ENCODE measurements at regions not wholly inside any gene's neighbourhood (a gene's known extent, or its start where the extent isn't known, plus 50 kb on each side); places are given as distances from the start of the nearest gene placed in this dataset.

DNA sequence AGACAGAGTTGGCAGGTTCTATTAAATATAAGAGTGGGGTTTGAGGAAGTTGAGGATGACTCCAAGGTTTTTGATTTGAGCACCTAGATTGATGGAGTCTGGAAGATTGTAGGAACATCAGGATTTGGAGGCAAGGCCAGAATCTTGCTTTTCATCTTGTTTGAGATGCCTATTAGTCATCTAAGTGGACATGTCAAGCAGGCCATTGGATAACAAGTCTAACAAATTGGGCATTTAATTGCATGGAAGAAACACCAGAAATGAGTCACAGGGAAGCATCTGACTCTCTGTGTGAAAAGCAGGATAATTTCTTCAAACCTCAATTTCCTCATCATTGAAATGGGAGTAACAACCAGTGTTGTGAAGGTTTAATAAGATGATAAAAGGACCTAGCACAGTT is 53.3 kb upstream of the ARL15 start:
- no peaks in the 10 kb centered on the region for H3K27me3 ChIP-seq (ENCODE audit: control insufficient read depth, insufficient read depth, low read length)
- H3K36me3 ChIP-seq (ENCODE audit: control insufficient read depth, insufficient read depth, low read length) = no peaks in the 10 kb centered on the region
- no peak overlapping the region for H3K4me3 ChIP-seq (ENCODE audit: low read depth, low read length)
- TF ChIP-seq, protein P1, sequence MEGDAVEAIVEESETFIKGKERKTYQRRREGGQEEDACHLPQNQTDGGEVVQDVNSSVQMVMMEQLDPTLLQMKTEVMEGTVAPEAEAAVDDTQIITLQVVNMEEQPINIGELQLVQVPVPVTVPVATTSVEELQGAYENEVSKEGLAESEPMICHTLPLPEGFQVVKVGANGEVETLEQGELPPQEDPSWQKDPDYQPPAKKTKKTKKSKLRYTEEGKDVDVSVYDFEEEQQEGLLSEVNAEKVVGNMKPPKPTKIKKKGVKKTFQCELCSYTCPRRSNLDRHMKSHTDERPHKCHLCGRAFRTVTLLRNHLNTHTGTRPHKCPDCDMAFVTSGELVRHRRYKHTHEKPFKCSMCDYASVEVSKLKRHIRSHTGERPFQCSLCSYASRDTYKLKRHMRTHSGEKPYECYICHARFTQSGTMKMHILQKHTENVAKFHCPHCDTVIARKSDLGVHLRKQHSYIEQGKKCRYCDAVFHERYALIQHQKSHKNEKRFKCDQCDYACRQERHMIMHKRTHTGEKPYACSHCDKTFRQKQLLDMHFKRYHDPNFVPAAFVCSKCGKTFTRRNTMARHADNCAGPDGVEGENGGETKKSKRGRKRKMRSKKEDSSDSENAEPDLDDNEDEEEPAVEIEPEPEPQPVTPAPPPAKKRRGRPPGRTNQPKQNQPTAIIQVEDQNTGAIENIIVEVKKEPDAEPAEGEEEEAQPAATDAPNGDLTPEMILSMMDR (IDR thresholded peaks at IDR 0.05; ENCODE audit: insufficient read depth, low read length, severe bottlenecking) = no peak
- FAIRE-seq = no peak
- peak; percentile 44 for DNase-seq (ENCODE audit: low read depth)

DNA sequence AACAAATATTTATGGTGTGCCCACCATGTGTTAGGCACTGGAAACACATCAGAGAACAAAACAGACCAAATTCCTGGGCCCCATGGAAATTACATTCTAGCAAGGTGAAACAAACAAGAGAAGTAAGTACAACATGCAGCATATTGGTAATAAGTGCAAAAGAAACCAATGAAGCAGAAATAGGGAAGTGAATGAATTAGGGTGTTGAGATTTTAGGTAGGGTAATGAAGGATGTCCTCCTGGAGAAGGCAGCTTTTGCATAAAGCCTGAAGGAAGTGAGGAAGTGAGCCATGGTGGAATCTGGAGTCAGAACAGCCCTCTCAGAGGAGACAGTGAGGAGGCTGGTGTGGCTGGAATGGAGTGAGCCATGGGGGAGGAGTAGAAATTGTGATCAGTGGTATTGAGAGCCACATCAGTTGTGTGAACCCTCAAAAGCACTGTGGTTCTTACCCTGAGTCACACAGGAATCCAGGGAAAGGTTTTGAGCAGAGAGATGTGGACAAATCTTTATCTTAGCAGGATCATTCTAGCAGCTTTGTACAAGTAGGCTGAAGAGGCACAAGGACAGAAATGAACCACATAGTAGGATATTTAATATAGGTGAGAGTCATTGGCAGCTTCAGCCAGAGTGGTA is 52.7 kb upstream of the ARL15 start:
- Histone ChIP-seq H3K27me3 (ENCODE audit: control insufficient read depth, insufficient read depth, low read length) (no peaks in the 10 kb centered on the region), H3K36me3 (ENCODE audit: control insufficient read depth, insufficient read depth, low read length) (no peaks in the 10 kb centered on the region), H3K4me3 (ENCODE audit: low read depth, low read length) (no peak overlapping the region)
- TF ChIP-seq, protein P1 (IDR thresholded peaks at IDR 0.05; ENCODE audit: insufficient read depth, low read length, severe bottlenecking) = no peak
- FAIRE-seq (no peak), DNase-seq (ENCODE audit: low read depth) (no peak)

DNA sequence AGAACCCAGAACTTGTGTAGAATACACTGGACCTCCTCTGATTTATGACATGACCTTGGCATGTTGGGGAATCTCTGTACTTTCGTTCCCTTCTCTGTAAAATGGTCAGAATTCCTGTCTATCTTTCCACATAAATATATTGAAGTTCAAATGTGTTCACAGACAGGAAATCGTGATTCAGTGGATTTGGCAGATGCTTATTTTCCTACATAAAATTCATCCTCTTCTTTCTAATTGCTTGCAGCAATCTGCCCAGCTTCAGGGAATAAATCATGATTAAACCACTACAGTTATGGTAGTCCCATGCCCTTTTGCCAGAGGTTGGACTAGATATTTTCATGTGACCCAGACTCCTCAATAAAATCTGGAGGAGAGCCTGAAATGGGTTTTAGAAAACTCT is 52.1 kb upstream of the ARL15 start:
- H3K36me3 ChIP-seq (ENCODE audit: control insufficient read depth, insufficient read depth, low read length) = no peaks in the 10 kb centered on the region
- TF ChIP-seq, protein P1 (IDR thresholded peaks at IDR 0.05; ENCODE audit: insufficient read depth, low read length, severe bottlenecking) = no peak
- H3K4me3 ChIP-seq (ENCODE audit: low read depth, low read length) = no peak overlapping the region
- FAIRE-seq (no peak), DNase-seq (ENCODE audit: low read depth) (no peak)
- H3K27me3 ChIP-seq (ENCODE audit: control insufficient read depth, insufficient read depth, low read length) = no peaks in the 10 kb centered on the region

DNA sequence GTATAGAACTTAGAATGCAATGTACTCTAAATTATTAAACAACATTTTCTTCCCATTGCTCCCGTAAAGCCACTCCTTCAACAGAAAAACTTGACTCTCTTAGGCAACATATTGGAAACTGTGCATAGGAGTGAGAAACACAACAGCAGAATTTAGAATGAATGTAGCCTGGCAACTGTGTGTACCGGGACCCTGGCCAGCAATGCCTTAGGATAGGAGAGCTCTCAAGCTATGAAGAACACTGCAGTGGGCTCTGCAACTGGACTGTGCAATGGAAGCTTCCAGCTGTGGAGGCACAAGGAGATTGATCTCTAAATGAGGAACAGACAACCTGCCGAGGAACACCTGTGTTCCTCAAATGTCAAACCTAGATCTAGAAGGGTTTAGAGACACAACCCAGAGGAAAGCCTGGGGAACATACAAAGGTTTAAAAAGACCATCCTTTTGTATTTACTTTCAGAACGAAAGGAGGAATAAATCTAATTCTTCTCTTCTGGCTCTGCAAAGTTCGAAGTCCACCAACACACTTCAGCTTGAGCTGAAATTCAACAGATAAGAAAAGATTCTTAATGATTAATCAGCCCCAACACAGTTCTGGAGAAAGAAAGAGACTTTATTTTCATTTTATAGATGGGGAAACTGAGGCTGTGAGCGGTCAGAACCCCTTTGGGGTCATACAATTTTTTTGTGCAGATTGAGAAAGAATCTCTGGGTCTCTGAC is 51.5 kb upstream of the ARL15 start:
- FAIRE-seq (no peak), DNase-seq (ENCODE audit: low read depth) (no peak)
- H3K36me3 ChIP-seq (ENCODE audit: control insufficient read depth, insufficient read depth, low read length) = no peaks in the 10 kb centered on the region
- H3K27me3 ChIP-seq (ENCODE audit: control insufficient read depth, insufficient read depth, low read length) = no peaks in the 10 kb centered on the region
- H3K4me3 ChIP-seq (ENCODE audit: low read depth, low read length) = no peak overlapping the region
- TF ChIP-seq, protein P1 (IDR thresholded peaks at IDR 0.05; ENCODE audit: insufficient read depth, low read length, severe bottlenecking) = no peak

DNA sequence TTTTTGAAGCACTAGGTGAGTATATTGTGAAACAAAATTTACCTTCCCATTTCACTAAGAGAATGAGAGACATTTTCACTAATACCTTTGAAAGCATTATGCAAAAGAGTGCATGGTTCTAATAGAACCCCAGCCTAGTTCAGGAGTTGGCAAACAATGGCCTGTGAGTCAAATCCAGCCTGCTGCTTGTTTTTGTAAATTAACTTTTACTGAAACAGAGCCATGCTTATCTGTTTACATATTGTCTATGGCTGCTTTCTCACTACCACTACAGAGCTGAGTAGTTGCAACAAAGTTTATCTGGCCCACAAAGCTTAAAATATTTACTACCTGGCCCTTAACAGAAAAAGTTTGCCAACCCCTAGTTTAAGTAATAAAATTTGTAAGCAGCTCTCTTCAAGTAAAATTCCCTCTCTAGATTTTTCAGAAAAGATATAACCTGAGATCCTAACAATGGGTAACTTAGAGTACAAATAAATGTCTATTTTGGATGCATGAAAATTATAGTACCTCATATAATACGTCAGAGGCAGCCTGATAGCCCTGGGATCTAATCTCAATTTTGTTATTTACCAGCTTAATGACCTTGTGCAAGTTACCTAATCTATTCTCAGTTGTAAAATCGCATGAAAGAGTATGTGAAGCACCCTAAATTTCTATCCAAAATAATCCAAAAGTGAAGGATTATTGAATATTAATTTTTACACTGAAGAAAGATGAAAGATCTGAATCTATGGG is 50.7 kb upstream of the ARL15 start:
- FAIRE-seq = no peak
- Histone ChIP-seq H3K36me3 (ENCODE audit: control insufficient read depth, insufficient read depth, low read length) (no peaks in the 10 kb centered on the region), H3K27me3 (ENCODE audit: control insufficient read depth, insufficient read depth, low read length) (no peaks in the 10 kb centered on the region), H3K4me3 (ENCODE audit: low read depth, low read length) (no peak overlapping the region)
- DNase-seq (ENCODE audit: low read depth) = no peak
- TF ChIP-seq, protein P1 (IDR thresholded peaks at IDR 0.05; ENCODE audit: insufficient read depth, low read length, severe bottlenecking) = no peak
